Cerebellar nuclear complex (tissue), 1 donor: ENCODE measurements at regions not wholly inside any gene's neighbourhood (a gene's known extent, or its start where the extent isn't known, plus 50 kb on each side); places are given as distances from the start of the nearest gene placed in this dataset.
"Not testable (repeated sequence)": the region's sequence is repeated elsewhere in the genome, so short reads cannot be mapped to it uniquely, and the experiment has no call there.

Experiments used
- DNase-seq, 2 experiments: peaks; one replicate each; lab custom pipeline; 2025; lab: John Stamatoyannopoulos, UW

DNA sequence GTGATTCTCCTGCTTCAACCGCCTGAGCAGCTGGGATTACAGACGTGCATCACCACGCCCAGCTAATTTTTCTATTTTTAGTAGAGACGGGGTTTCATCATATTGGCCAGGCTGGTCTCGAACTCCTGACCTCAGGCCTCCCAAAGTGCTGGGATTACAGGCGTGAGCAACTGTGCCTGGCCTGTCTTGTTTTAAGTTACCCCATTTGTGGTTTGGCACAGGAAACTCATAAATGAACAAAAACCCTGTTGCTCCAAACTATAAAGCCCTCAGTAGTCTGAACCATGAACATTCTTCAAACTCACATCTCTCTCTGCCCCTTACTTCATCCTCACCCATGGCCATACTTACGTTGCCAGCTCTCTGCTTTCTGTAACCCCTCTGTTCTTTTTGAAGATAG lies 61.7 kb downstream of the RHOU start:
- not testable (repeated sequence) for DNase-seq

DNA sequence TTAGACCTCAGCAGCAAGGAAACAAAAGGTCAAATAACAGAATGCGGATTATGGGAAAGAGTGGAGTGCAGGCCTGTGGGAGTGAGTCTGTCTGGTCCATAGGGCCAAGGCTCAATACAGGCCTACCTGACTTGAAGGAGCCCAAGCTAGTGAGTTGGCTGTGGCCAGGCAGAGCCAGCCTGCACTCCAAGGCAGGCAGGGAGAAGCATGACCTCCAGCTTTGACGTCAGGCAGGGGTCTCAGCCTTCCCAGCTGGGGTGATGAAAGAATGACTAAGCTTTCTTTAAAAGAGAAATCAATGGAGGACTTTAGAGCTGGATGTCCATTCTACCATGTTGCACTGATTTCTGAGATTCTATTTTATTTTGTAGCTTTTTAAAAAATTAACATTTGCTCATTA lies 62.8 kb downstream of the RHOU start:
- no peak for DNase-seq

DNA sequence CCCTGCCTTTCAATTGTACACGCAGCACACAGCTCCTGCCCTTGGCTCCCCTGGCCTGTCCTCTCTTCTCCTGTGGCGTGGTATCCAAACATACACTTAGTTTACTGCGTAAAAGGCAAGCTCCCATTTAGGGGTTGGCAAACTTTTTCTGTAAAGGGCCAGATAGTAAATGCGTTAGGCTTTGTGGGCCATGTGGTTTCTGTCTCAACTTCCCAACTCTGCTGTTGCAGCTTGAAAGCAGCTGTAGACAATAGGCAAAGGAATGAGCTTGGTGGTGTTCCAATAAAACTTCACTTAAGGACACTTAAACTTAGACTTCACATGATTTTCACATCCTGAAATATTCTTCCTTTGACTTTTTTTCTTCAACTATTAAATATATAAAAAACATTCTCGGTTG lies 63.3 kb downstream of the RHOU start:
- DNase-seq = no peak

DNA sequence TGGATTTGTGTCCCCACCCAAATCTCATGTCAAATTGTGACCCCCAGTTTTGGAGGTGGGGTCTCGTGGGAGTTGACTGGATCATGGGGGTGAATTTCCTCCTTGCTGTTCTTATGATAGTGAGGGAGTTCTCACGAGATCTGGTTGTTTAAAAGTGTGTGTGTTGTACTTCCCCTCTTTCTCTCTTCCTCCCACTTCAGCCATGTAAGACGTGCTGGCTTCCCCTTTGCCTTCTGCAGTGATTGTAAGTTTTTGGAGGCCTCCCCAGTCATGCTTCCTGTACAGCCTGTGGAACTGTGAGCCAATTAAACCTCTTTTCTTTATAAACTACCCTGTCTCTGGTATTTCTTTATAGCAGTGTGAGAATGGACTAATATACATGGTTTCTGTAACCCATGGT lies 64.6 kb downstream of the RHOU start:
- DNase-seq = no peak

DNA sequence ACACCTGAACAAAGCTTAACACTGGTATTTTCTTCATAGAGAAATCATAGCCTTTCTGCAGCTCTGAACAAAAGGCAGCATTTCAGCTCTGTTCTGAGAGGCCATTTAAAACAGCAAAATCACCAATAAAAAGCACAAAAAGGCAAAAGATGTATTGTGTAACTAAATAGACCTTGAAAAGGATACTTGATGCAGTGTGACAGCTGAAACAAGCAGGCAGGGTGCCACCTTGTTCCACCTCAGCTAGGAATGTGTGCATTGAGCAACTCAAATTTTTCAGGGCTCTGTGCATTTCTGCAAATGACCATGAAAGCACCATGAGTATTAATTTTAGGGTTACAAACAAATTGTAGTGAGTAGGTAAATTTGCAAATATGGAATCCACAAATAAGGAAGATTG lies 65.8 kb downstream of the RHOU start:
- DNase-seq = no peak

DNA sequence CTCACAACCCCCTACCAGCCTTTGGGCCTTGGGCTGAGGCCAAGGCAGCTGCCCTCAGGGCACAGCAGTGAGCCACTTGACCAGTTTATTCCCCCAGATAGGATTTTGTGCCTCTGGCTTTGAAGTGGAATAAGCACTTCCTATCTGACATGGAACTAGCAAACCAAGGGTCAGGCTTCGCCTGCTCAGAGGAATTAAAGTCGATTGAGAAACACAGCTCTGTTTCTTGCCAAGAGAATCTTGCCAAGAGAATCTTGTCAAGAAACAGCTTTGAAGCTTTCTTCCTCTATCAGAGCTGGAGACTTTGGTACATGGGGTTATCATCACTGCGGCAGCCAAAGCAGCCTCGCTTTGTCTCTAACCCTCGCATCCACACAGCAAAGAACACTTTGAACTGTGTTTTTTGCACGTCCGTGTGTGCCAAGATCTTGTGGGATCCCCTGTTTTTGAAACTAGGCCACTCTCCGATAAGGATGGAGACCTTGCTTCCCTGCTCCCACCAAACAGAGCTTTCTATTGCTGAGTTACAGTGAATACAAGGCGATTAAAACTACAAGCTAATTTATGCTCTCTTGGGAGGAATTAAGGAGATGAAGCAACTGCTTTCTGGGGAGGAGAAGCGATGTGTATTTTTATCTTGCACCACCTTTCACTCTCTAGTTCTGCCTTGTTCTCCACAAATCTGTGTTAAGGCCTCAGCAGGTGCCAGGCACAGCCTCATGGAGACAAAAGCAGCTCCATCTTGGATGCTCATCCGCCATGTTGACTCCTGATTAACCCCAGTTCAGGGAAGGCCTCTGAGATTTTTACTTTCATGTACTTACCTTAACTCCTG lies 67.3 kb downstream of the RHOU start:
- no peak for DNase-seq

DNA sequence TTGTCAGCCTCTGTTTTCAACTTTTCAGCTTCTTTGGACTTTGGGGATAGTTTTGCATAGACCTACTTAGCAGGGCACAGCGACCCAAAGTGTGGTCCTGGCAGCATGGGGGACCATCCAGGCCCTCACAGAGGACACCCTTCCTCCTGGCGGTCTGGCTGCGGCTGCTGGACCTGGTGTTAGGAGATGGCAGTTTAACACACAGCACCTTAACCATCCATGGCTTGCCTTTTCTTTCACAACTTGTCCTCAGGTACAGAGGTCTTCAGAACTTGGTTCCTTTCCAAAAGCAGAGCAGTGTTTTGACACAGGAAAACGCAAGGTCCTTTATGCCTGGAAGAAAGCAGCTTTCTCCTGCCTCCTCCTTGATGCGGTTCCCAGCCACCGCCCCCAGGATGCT lies 68.1 kb downstream of the RHOU start:
- no peak for DNase-seq

DNA sequence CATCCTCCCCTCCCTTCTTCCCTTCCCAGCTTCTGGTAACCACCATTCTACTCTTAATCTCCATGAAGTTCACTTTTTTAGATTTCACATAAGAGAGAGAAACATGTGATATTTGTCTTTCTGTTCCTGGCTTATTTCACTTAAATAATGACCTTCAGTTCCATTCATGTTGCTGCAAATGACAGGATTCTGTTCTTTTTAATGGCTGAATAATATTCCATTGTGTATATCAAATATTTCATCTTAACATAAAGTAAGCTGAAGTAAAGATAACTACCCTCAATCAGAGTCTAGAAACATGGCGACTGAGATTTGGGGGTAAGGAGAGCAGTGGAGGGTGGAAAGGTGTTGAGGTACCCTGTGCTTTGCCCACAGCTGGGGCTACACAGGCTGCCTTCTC lies 68.9 kb downstream of the RHOU start:
- no peak for DNase-seq

DNA sequence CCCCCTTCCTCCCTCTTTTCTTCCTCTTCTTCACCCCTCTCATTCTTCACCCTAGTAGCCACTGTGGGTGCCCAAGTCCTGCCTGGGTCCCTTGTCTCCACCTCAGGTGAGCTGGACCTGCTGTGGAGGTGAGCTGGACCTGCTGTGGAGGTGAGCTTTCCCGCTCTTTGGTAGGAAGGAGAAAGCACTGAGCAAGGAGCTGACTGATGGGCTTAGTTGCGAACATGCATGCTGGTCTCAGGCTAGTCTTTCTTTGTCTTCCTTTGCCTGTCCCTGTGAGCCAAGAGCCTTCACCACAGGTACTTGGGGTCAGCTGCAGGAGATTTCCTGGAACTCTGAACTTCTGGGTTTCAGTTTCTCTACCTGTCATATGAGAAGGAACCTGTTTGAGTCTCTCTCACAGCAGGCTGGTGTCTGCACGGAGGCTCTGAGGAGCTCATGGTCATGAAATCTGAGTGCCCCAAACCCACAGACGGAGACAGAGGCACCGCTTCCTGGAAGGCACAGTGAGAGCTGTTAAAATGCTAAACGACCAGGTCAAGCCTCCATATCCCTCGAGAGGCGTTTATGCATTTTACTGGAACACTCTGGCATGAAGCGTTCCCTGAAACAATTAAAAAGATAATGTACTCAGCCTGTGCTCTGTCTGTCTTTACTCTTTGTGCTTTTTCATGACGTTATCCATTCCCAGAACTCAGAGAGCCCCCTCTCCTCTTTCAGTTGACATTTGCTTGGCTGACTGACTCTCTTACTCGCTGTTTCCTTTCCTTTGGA lies 69.5 kb downstream of the RHOU start:
- DNase-seq = no peak

DNA sequence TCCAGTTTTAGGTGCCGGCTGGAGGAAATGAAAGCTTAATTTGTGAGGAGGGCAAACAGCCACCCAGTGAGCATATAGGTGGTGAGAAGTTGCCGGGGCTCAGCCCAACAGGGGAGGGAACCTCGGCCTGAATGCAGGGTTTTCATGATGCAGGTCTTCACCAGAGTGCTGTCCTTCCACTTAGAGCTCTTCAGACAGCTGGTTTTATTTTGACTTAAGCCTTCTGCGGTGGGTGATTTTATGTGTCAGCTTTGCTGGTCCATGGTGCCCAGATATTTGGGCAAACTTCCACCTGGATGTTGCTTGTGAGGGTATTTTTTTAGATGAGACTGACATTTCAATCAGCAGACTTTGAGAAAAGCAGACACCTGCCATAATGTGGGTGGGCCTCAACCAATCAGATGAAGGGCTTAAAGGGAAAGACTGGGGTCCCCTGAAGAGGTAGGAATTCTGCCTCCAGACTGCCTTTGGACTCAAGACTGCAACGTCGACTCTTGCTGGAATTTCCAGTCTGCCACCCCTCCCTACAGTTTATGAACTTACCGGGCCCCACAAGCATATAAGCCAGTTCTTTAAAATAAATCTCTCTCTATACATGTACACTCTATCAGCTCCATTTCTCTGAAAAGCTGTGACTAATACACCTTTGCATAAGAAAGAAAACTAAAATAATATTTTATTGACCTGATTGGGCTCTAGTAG lies 72.8 kb downstream of the RHOU start:
- no peak for DNase-seq

DNA sequence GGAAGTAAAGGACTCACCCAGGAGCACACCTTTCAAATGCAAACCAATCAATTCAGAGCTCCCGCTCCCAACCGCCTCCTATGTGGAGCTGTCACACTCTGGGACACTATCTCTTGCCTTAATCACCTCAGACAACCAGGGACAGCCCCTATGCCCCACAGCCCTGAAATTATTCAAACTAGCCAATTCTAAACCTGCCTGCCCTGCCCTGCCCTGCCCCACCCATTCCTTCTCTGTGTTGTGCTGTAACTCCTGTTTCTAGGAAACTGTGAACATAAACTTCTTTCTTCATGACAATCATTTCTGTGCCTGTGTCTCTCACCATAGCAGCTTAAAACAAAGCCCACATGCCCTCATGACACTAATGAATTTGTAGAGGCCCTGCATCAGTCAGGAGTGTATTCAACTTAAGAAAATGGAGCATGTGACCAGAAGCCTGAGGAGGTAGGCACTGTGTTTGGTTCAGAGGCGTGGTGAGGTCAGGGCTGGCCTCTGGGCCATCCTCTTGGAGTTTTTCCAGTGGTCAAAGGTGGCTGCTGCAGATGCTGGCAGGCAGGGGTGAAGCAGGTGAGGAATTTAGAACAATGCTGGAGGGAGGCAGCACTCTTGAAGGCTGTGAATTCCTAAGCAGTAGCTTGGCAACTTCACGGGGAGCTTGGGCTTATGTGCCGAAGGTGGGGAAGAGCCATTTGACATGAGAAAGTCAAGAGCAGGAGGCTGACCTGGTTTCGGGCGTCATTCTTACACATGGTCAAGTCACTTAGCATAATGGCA lies 74.5 kb downstream of the RHOU start:
- no peak for DNase-seq

DNA sequence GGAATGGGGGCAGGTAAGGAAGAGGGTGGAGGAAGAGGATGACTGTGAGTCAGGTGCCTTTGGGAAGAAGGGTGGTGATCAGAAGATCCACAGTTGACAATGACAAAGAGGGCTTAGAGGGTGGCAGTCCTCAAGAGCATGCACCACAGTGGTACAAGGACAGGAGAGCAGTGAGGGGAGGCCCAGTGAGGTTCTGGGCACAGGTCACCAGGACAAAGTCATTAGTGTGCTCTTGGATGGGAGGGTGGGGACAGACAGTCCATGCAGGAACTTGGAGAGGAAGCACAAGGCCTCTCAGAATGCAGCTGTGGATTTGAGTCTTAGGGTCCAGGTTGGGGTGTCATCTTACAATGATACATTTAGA lies 75.1 kb downstream of the RHOU start:
- DNase-seq = no peak

DNA sequence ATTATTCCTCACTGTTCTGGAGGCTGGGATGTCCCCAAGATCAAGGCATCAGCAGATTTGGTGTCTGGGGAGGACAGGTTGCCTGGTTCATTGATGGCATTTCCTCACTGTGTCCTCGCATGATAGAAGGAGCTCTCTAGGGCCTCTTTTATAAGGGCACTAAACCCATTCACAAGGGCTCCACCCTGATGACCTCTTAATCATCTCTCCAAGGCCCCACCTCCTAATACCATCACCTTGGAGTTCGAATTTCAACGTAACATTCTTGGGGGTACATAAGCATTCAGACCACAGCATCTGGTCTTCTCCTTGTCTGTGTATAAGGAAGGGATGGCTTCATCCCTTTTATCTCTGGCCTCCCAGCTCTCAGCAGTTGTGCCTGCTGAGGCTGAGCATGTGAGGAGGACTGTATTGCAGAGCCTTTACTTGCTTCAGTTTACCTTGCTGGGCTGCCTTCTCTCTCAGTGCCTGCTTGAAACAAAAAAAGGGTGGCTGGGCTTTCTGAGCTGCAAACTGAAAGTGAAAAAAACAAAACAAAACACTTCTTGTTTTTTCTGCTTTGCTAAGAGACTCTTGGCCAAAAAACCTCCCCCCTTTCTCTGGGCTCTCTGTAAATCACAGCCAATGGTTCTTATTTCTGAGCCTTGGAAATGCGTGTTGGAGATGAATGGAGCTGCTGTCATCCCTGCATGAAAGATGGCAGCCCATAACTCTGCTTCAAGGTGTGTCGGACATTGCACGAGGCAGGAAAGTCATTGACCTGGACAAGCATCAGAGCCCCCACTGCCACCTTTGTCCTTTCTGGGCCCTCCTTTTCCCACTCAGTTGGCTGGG lies 75.8 kb downstream of the RHOU start:
- no peak for DNase-seq

DNA sequence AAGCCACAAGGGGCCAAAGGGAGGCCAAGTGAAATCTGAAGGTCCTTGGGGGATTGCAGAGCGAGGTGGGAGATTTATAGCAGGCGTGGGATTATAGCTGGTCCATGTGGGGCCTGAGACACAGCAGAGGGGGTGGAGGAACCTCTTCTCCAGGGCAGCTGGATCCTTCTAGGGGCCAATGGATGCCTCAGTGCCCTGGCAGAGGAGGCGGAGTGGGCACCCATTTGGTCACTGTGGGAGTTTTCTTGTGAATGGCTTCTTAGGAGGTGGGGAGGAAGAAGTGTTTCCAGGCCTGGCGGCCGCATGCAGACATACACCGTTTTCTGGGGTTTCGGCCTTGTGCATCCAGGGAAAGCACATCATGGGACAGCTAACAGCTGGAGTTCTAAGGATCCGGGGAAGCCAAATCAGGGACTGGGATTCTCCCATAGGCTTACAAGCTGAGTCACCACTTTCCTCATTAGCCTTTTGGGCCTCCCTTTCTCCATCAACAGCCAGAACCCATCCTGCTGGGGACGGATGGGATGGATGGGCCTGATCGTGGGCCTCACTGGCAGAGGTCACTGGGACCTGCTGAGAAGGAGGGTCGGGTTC lies 76.5 kb downstream of the RHOU start:
- DNase-seq = no peak

DNA sequence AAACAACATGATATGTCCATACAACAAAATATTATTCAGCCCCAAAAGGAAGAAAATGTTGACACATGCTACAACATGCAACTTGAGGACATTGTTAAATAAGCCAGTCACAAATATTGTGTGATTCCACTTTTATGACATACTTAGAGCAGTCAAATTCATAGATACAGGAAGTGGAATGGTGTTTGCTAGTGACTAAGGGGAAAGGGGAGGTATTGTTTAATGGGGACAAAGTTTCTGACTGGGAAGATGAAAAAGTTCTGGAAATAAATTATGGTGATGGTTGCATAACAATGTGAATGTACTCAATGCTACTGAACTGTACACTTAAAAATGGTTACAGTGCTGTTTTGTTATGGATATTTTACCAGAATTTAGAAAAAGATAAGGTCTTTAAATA lies 77.7 kb downstream of the RHOU start:
- DNase-seq = no peak

DNA sequence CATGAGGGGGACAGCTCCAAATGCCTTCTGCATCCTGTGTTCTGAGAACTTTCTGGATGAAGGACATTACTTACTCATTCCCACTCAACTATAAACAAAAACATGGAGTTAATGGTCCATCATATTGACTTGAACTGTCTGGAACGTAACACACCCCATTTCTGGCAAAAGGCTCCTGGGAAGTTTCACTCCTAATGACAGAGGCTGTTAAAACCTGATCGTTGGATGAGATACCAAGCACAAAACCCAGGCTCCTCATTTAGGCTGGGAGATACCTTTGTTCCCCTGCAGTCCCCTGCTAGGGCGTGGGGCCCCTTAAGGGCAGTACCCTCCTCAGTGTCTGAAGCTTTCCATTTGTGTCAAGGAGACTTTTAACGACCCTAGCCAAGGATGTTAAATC lies 78.9 kb downstream of the RHOU start:
- no peak for DNase-seq

DNA sequence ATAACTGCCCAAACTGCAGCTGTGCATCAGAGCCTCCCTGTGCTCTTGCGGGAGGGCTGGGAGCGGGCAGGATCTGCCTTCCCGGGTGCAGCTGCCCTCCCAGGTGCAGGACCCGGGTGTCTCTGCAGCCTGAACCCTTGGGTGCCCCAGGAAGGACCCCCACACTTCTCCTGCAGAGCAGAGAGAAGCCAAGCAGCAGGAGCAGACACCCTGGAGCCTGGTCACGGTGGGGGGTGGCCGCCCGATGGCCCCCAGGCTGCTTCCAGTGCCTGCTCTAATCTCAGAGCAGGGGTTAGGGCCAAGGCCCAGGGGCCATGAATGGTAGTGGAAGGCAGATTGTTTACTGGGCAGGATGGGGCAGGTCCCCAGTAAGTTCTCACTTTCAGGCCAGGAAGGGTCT lies 83.0 kb downstream of the RHOU start:
- DNase-seq = no peak

DNA sequence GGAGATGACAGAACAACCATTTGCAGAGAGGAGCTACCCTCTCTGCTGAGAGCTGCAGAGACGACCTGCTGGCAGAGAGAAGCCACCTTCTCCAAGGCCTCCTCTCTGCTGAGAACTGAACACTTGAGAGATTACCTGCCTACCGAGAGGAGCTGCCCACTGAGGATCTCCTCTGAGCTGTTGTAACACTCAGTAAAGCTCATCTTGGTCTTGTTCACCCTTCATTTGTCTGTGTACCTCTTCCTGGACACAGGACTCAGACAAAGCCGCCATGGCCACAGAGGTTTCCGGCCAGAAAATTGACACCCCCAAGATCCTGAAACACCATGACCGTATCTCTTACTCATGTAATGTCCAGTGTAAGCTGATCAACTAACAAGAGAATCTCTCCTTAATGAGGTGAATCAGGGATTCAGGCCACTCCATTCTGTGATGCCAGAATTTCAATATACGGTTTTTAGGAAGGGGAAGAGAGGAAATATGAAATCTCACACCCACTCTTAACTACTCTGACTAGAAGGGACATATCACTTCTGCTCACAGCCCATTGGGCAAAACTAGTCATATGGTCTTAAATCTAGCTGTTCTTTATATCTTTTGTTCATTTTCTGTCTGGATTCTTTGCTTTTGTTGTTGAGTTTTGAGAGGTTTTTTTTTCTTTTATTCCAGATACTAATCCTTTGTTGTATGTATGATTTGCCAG lies 83.8 kb downstream of the RHOU start:
- DNase-seq = no peak

DNA sequence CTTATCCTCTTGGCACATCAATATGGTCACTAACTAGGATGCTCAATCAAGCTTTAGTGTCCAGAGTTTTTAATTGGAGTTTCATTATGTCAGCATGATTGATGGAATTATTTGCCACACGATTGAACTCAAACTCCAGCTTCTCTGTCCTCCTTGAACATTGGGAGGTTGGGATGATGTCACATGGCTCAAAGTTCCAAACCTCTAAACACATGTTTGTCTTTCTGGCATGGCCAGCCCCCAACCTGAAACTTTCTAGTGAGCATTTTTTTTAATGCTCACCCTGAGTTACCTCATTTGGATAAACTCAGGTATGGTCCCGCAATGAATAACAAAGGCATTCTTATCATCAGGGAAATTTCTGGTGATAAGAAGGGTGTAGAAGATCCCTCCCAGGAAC lies 86.0 kb downstream of the RHOU start:
- DNase-seq = no peak

DNA sequence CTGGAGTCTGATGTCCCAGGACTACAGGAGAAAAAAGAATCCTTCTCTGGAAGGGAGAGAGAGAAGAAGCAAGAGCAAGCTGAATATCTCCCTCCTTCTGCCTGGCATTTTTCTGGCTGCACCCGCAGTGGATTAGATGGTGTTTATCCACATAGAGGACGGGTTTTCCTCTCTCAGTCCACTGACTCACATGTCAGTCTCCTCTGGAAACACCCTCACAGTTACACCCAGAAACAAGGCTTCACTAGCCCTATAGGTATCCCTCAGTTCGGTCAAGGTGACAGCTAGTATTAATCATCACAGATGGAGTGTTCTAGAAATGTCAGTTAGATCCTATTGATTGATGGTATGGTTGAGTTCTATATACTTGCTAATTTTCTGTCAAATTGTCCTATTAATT lies 87.9 kb downstream of the RHOU start:
- DNase-seq = no peak
